CD4-positive, alpha-beta T cell (primary cell): ENCODE measurements at regions not wholly inside any gene's neighbourhood (a gene's known extent, or its start where the extent isn't known, plus 50 kb on each side); places are given as distances from the start of the nearest gene placed in this dataset.

ENCODE experiments used
- ATAC-seq: fragments of 200-7000 bp; cut with Tn5 transposase; one replicate; pipeline ENCODE4 v1.10.0; 2022; ENCODE audit warnings: mild to moderate bottlenecking; ENCODE audit not compliant: poor library complexity
- CTCF ChIA-PET: fragments of 350-600 bp; sonication (Branson Sonifier 250); formaldehyde crosslinking; loops from one replicate; lab custom pipeline; 2021; ENCODE audit warnings: antibody characterized with exemption, inconsistent platforms; lab: Charles Lee
- POLR2A ChIA-PET: fragments of 350-600 bp; sonication (Branson Sonifier 250); formaldehyde crosslinking; loops from one replicate; lab custom pipeline; 2021; ENCODE audit warnings: antibody characterized with exemption, inconsistent platforms; lab: Charles Lee
- DNase-seq, 14 experiments: peaks; one replicate each; pipeline ENCODE4 v3.0.0-alpha.2; 2013 to 2020; ENCODE audit warnings: mixed read lengths in 2 of 14
- H3K27ac ChIP-seq, 2 donors: one replicate each; pipeline versions ENCODE4 v1.5.1 to v1.7.0; 2013; ENCODE audit warnings: low read length in 2 of 2, low read depth in 1 of 2, mild to moderate bottlenecking in 1 of 2
- H3K27me3 ChIP-seq, 2 experiments: 1 replicate in 1 of 2; 2 replicates in 1 of 2; pipeline versions ENCODE4 v1.6.1 to v1.7.0; 2013; ENCODE audit warnings: low read length in 2 of 2, control low read depth in 1 of 2, mild to moderate bottlenecking in 1 of 2, moderate library complexity in 1 of 2; ENCODE audit not compliant: insufficient read depth in 2 of 2, control insufficient read depth in 1 of 2
- H3K36me3 ChIP-seq: one replicate; pipeline ENCODE4 v1.6.1; 2013; ENCODE audit warnings: low read length, control low read depth; ENCODE audit not compliant: insufficient read depth
- H3K4me1 ChIP-seq: one replicate; pipeline ENCODE4 v1.6.1; 2013; ENCODE audit warnings: low read length, control low read depth; ENCODE audit not compliant: insufficient read depth
- H3K4me3 ChIP-seq: one replicate; pipeline ENCODE4 v1.5.1; 2013; ENCODE audit warnings: mild to moderate bottlenecking, low read length, moderate library complexity
- H3K9me3 ChIP-seq, 2 experiments: 1 replicate in 1 of 2; 2 replicates in 1 of 2; pipeline versions ENCODE4 v1.6.1 to v1.7.0; 2013; ENCODE audit warnings: low read length in 2 of 2, mild to moderate bottlenecking in 2 of 2, control low read depth in 1 of 2, moderate library complexity in 1 of 2; ENCODE audit not compliant: control insufficient read depth in 1 of 2, insufficient read depth in 1 of 2
- H3K27ac Mint-ChIP-seq: one replicate; pipeline ENCODE4 v1.8.0; 2020; ENCODE audit warnings: mixed read lengths
- H3K27me3 Mint-ChIP-seq: one replicate; pipeline ENCODE4 v1.8.0; 2021; ENCODE audit warnings: mixed read lengths
- H3K36me3 Mint-ChIP-seq: one replicate; pipeline ENCODE4 v1.8.0; 2021; ENCODE audit warnings: low read depth, mixed read lengths
- H3K4me1 Mint-ChIP-seq: one replicate; pipeline ENCODE4 v1.8.0; 2021; ENCODE audit warnings: low read depth, mixed read lengths
- H3K4me3 Mint-ChIP-seq: one replicate; pipeline ENCODE4 v1.8.0; 2020; ENCODE audit warnings: mild to moderate bottlenecking, mixed read lengths
- H3K9me3 Mint-ChIP-seq: one replicate; pipeline ENCODE4 v1.8.0; 2020; ENCODE audit warnings: mixed read lengths
- CTCF ChIP-seq: fragments of 200-600 bp; IDR thresholded peaks from one replicate; pipeline ENCODE4 v1.8.0; 2022; ENCODE audit warnings: antibody characterized with exemption, mild to moderate bottlenecking
- intact Hi-C, 2 experiments: fragments of 100-400 bp; cut with DNase I in 1 of 2; cut with micrococcal nuclease in 1 of 2; formaldehyde crosslinking; loops; one replicate each; pipeline versions ENCODE4 v1.15.1 to v1.9.0; 2023 to 2025; cut with DNase I, micrococcal nuclease

GRCh38 chr4:18932730-18933339 is 911.3 kb upstream of the LCORL start:
- H3K27ac Mint-ChIP-seq, result no peak overlapping the region
- no peaks in the 10 kb centered on the region for H3K27me3 Mint-ChIP-seq
- no peaks in the 10 kb centered on the region for H3K4me1 ChIP-seq
- no peak overlapping the region for H3K4me3 ChIP-seq
- intact Hi-C loops, result no loop called here
- ATAC-seq (no peak), DNase-seq (no peak)
- POLR2A ChIA-PET, result no interaction called here
- TF ChIP-seq CTCF, result no peak
- no peak overlapping the region for H3K4me3 Mint-ChIP-seq
- H3K27ac ChIP-seq, result no peak overlapping the region
- H3K9me3 ChIP-seq, result peaks cover 0 to 4% of the 10 kb centered on the region in 2 experiments
- peaks cover 7% of the 10 kb centered on the region for H3K9me3 Mint-ChIP-seq
- no peaks in the 10 kb centered on the region for H3K4me1 Mint-ChIP-seq
- H3K27me3 ChIP-seq, result no peaks in the 10 kb centered on the region
- H3K36me3 ChIP-seq, result no peaks in the 10 kb centered on the region
- no peaks in the 10 kb centered on the region for H3K36me3 Mint-ChIP-seq
- CTCF ChIA-PET, result no interaction called here

GRCh38 chr4:18931643-18932377 is 910.3 kb upstream of the LCORL start:
- H3K4me1 ChIP-seq, result no peaks in the 10 kb centered on the region
- no peaks in the 10 kb centered on the region for H3K4me1 Mint-ChIP-seq
- H3K4me3 ChIP-seq, result no peak overlapping the region
- H3K27me3 Mint-ChIP-seq, result no peaks in the 10 kb centered on the region
- peaks cover 0 to 4% of the 10 kb centered on the region in 2 experiments for H3K9me3 ChIP-seq
- H3K4me3 Mint-ChIP-seq, result no peak overlapping the region
- H3K36me3 ChIP-seq, result no peaks in the 10 kb centered on the region
- no peak overlapping the region for H3K27ac Mint-ChIP-seq
- no peaks in the 10 kb centered on the region for H3K27me3 ChIP-seq
- intact Hi-C loops, result no loop called here
- DNase-seq (no peak), ATAC-seq (no peak)
- H3K9me3 Mint-ChIP-seq, result peaks cover 7% of the 10 kb centered on the region
- CTCF ChIA-PET, result no interaction called here
- H3K27ac ChIP-seq, result no peak overlapping the region
- TF ChIP-seq CTCF, result no peak
- POLR2A ChIA-PET, result no interaction called here
- H3K36me3 Mint-ChIP-seq, result no peaks in the 10 kb centered on the region

GRCh38 chr4:18930487-18930886 is 908.9 kb upstream of the LCORL start:
- Histone ChIP-seq H3K36me3 (no peaks in the 10 kb centered on the region), H3K27ac (no peak overlapping the region), H3K9me3 (peaks cover 0 to 4% of the 10 kb centered on the region in 2 experiments), H3K4me1 (no peaks in the 10 kb centered on the region), H3K4me3 (no peak overlapping the region), H3K27me3 (no peaks in the 10 kb centered on the region)
- DNase-seq, result no peak
- no peaks in the 10 kb centered on the region for H3K36me3 Mint-ChIP-seq
- H3K4me1 Mint-ChIP-seq, result no peaks in the 10 kb centered on the region
- intact Hi-C loops, result no loop called here
- no peaks in the 10 kb centered on the region for H3K27me3 Mint-ChIP-seq
- POLR2A ChIA-PET, result no interaction called here
- H3K4me3 Mint-ChIP-seq, result no peak overlapping the region
- no peaks in the 10 kb centered on the region for H3K9me3 Mint-ChIP-seq
- CTCF ChIA-PET, result no interaction called here
- ATAC-seq, result no peak
- TF ChIP-seq CTCF, result no peak
- H3K27ac Mint-ChIP-seq, result no peak overlapping the region
